ENCODE measurements at regions not wholly inside any gene's neighbourhood (a gene's known extent, or its start where the extent isn't known, plus 50 kb on each side); places are given as distances from the start of the nearest gene placed in this dataset.

DNA sequence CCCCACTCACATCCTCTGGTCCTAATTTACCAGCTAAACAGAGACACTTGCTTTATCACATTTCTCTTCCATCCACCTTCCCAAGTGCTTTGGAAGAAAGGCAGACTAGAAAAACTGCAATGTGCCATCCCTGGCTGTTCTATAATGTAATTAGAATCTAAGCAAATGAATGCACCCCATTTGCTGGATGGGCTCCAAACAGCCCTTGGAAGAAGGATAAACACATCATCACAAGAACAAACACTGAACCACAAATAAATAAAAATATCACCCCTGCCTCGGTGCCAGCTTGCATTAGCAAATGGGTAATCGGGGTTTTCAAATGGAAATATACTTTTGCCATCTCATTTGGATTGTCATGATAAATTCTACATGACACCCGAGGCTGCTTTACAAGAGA lies 296.6 kb upstream of the ISX start:
- H3K36me3 Mint-ChIP-seq = no peaks in the 10 kb centered on the region
- H3K4me1 Mint-ChIP-seq = peaks cover 23% of the 10 kb centered on the region
- POLR2A ChIA-PET = no interaction called here
- 0 out of 2 replicates have a peak, but pooled peaks cover 4% of the 10 kb centered on the region for H3K9me3 Mint-ChIP-seq
- no peak for ATAC-seq
- DNase-seq (ENCODE audit: low spot score) = no peak
- no peak overlapping the region for H3K4me3 Mint-ChIP-seq
- no peaks in the 10 kb centered on the region for H3K27me3 Mint-ChIP-seq (ENCODE audit: low read depth)
- CTCF ChIA-PET = no interaction called here
- no peak overlapping the region for H3K27ac Mint-ChIP-seq
- TF ChIP-seq, protein P1, sequence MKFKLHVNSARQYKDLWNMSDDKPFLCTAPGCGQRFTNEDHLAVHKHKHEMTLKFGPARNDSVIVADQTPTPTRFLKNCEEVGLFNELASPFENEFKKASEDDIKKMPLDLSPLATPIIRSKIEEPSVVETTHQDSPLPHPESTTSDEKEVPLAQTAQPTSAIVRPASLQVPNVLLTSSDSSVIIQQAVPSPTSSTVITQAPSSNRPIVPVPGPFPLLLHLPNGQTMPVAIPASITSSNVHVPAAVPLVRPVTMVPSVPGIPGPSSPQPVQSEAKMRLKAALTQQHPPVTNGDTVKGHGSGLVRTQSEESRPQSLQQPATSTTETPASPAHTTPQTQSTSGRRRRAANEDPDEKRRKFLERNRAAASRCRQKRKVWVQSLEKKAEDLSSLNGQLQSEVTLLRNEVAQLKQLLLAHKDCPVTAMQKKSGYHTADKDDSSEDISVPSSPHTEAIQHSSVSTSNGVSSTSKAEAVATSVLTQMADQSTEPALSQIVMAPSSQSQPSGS (CRISPR knock-in tag; IDR thresholded peaks at IDR 0.05; ENCODE audit: borderline replicate concordance, low read depth) = no peak
- no peak for TF ChIP-seq PRRX2 (CRISPR knock-in tag; IDR thresholded peaks at IDR 0.05)
- TF ChIP-seq ZBTB21 (CRISPR knock-in tag; IDR thresholded peaks at IDR 0.05; ENCODE audit: borderline replicate concordance) = no peak
- TF ChIP-seq NR3C1 (CRISPR knock-in tag; conservative IDR thresholded peaks at IDR 0.05; ENCODE audit: low read depth) = no peak
- TF ChIP-seq, protein P2, sequence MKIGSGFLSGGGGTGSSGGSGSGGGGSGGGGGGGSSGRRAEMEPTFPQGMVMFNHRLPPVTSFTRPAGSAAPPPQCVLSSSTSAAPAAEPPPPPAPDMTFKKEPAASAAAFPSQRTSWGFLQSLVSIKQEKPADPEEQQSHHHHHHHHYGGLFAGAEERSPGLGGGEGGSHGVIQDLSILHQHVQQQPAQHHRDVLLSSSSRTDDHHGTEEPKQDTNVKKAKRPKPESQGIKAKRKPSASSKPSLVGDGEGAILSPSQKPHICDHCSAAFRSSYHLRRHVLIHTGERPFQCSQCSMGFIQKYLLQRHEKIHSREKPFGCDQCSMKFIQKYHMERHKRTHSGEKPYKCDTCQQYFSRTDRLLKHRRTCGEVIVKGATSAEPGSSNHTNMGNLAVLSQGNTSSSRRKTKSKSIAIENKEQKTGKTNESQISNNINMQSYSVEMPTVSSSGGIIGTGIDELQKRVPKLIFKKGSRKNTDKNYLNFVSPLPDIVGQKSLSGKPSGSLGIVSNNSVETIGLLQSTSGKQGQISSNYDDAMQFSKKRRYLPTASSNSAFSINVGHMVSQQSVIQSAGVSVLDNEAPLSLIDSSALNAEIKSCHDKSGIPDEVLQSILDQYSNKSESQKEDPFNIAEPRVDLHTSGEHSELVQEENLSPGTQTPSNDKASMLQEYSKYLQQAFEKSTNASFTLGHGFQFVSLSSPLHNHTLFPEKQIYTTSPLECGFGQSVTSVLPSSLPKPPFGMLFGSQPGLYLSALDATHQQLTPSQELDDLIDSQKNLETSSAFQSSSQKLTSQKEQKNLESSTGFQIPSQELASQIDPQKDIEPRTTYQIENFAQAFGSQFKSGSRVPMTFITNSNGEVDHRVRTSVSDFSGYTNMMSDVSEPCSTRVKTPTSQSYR (CRISPR knock-in tag; IDR thresholded peaks at IDR 0.05) = no peak
- TF ChIP-seq, protein P3, sequence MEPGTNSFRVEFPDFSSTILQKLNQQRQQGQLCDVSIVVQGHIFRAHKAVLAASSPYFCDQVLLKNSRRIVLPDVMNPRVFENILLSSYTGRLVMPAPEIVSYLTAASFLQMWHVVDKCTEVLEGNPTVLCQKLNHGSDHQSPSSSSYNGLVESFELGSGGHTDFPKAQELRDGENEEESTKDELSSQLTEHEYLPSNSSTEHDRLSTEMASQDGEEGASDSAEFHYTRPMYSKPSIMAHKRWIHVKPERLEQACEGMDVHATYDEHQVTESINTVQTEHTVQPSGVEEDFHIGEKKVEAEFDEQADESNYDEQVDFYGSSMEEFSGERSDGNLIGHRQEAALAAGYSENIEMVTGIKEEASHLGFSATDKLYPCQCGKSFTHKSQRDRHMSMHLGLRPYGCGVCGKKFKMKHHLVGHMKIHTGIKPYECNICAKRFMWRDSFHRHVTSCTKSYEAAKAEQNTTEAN (CRISPR knock-in tag; IDR thresholded peaks at IDR 0.05) = no peak
- TF ChIP-seq, protein P4, sequence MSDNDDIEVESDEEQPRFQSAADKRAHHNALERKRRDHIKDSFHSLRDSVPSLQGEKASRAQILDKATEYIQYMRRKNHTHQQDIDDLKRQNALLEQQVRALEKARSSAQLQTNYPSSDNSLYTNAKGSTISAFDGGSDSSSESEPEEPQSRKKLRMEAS (CRISPR knock-in tag; IDR thresholded peaks at IDR 0.05) = no peak
- no peak for TF ChIP-seq TCF7 (CRISPR knock-in tag; IDR thresholded peaks at IDR 0.05; ENCODE audit: low read depth)
- TF ChIP-seq NR2C2 (CRISPR knock-in tag; IDR thresholded peaks at IDR 0.05) = no peak
- TF ChIP-seq ETV6 (CRISPR knock-in tag; IDR thresholded peaks at IDR 0.05) = no peak
- TF ChIP-seq SMAD3 (CRISPR knock-in tag; IDR thresholded peaks at IDR 0.05; ENCODE audit: borderline replicate concordance) = no peak
- TF ChIP-seq KAT7 (CRISPR knock-in tag; IDR thresholded peaks at IDR 0.05; ENCODE audit: borderline replicate concordance) = no peak
- TF ChIP-seq, protein P5, sequence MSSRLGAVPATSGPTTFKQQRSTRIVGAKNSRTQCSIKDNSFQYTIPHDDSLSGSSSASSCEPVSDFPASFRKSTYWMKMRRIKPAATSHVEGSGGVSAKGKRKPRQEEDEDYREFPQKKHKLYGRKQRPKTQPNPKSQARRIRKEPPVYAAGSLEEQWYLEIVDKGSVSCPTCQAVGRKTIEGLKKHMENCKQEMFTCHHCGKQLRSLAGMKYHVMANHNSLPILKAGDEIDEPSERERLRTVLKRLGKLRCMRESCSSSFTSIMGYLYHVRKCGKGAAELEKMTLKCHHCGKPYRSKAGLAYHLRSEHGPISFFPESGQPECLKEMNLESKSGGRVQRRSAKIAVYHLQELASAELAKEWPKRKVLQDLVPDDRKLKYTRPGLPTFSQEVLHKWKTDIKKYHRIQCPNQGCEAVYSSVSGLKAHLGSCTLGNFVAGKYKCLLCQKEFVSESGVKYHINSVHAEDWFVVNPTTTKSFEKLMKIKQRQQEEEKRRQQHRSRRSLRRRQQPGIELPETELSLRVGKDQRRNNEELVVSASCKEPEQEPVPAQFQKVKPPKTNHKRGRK (CRISPR knock-in tag; IDR thresholded peaks at IDR 0.05; ENCODE audit: borderline replicate concordance) = no peak
- TF ChIP-seq ZNF138 (CRISPR knock-in tag; conservative IDR thresholded peaks at IDR 0.05) = no peak
- TF ChIP-seq, protein P6, sequence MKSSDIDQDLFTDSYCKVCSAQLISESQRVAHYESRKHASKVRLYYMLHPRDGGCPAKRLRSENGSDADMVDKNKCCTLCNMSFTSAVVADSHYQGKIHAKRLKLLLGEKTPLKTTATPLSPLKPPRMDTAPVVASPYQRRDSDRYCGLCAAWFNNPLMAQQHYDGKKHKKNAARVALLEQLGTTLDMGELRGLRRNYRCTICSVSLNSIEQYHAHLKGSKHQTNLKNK (CRISPR knock-in tag; IDR thresholded peaks at IDR 0.05) = no peak
- TF ChIP-seq, protein P7, sequence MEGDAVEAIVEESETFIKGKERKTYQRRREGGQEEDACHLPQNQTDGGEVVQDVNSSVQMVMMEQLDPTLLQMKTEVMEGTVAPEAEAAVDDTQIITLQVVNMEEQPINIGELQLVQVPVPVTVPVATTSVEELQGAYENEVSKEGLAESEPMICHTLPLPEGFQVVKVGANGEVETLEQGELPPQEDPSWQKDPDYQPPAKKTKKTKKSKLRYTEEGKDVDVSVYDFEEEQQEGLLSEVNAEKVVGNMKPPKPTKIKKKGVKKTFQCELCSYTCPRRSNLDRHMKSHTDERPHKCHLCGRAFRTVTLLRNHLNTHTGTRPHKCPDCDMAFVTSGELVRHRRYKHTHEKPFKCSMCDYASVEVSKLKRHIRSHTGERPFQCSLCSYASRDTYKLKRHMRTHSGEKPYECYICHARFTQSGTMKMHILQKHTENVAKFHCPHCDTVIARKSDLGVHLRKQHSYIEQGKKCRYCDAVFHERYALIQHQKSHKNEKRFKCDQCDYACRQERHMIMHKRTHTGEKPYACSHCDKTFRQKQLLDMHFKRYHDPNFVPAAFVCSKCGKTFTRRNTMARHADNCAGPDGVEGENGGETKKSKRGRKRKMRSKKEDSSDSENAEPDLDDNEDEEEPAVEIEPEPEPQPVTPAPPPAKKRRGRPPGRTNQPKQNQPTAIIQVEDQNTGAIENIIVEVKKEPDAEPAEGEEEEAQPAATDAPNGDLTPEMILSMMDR (IDR thresholded peaks at IDR 0.05) = no peak
- TF ChIP-seq, protein P8, sequence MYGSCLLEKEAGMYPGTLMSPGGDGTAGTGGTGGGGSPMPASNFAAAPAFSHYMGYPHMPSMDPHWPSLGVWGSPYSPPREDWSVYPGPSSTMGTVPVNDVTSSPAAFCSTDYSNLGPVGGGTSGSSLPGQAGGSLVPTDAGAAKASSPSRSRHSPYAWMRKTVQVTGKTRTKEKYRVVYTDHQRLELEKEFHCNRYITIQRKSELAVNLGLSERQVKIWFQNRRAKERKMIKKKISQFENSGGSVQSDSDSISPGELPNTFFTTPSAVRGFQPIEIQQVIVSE (CRISPR knock-in tag; IDR thresholded peaks at IDR 0.05; ENCODE audit: borderline replicate concordance) = no peak
- TF ChIP-seq, protein P9, sequence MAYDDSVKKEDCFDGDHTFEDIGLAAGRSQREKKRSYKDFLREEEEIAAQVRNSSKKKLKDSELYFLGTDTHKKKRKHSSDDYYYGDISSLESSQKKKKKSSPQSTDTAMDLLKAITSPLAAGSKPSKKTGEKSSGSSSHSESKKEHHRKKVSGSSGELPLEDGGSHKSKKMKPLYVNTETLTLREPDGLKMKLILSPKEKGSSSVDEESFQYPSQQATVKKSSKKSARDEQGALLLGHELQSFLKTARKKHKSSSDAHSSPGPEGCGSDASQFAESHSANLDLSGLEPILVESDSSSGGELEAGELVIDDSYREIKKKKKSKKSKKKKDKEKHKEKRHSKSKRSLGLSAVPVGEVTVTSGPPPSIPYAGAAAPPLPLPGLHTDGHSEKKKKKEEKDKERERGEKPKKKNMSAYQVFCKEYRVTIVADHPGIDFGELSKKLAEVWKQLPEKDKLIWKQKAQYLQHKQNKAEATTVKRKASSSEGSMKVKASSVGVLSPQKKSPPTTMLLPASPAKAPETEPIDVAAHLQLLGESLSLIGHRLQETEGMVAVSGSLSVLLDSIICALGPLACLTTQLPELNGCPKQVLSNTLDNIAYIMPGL (CRISPR knock-in tag; IDR thresholded peaks at IDR 0.05) = no peak

All from WTC11 (cell line).